Astrocyte (in vitro differentiated cells and primary cell): ENCODE measurements at regions not wholly inside any gene's neighbourhood (a gene's known extent, or its start where the extent isn't known, plus 50 kb on each side); places are given as distances from the start of the nearest gene placed in this dataset.

Source experiments
- DNase-seq: peaks from one replicate; pipeline ENCODE4 v3.0.0-alpha.2; 2010; ENCODE audit warnings: low read depth
- FAIRE-seq: peaks from 2 replicates; lab custom pipeline; 2011; peaks lifted over from hg19 to GRCh38; lab: Jason Lieb, UNC
- H2AFZ ChIP-seq: 2 replicates; pipeline ENCODE4 v1.6.0; 2012; ENCODE audit warnings: low read depth, low read length, inconsistent platforms
- H3K27ac ChIP-seq: 2 replicates; pipeline ENCODE4 v1.5.1; 2011; ENCODE audit warnings: low read depth, low read length, inconsistent platforms
- H3K27me3 ChIP-seq: 2 replicates; pipeline ENCODE4 v1.6.0; 2011; ENCODE audit warnings: low read length, inconsistent platforms; ENCODE audit not compliant: insufficient read depth
- H3K36me3 ChIP-seq: 2 replicates; pipeline ENCODE4 v1.5.1; 2011; ENCODE audit warnings: low read length, inconsistent platforms; ENCODE audit not compliant: insufficient read depth
- H3K4me1 ChIP-seq: 2 replicates; pipeline ENCODE4 v1.5.1; 2011; ENCODE audit warnings: low read length, inconsistent platforms; ENCODE audit not compliant: insufficient read depth
- H3K4me2 ChIP-seq: 2 replicates; pipeline ENCODE4 v1.6.0; 2012; ENCODE audit warnings: low read length, inconsistent platforms
- H3K4me3 ChIP-seq: 2 replicates; pipeline ENCODE4 v1.5.1; 2011; ENCODE audit warnings: low read depth, mild to moderate bottlenecking, low read length, inconsistent platforms; ENCODE audit not compliant: insufficient read depth
- H3K79me2 ChIP-seq: 2 replicates; pipeline ENCODE4 v1.6.0; 2012; ENCODE audit warnings: mild to moderate bottlenecking, low read length, inconsistent platforms; ENCODE audit not compliant: insufficient read depth
- H3K9ac ChIP-seq: 2 replicates; pipeline ENCODE4 v1.6.0; 2012; ENCODE audit warnings: mild to moderate bottlenecking, low read length, inconsistent platforms
- H3K9me3 ChIP-seq: 2 replicates; pipeline ENCODE4 v1.5.1; 2012; ENCODE audit warnings: low read depth, mild to moderate bottlenecking, low read length, inconsistent platforms; ENCODE audit not compliant: insufficient read depth
- H4K20me1 ChIP-seq: 2 replicates; pipeline ENCODE4 v1.6.0; 2012; ENCODE audit warnings: low read length, inconsistent platforms; ENCODE audit not compliant: insufficient read depth
- H3K27ac Mint-ChIP-seq: one replicate; pipeline ENCODE4 v1.8.0; 2021; ENCODE audit warnings: mild to moderate bottlenecking, mixed read lengths; ENCODE audit not compliant: unreplicated experiment
- H3K27me3 Mint-ChIP-seq: one replicate; pipeline ENCODE4 v1.8.0; 2021; ENCODE audit warnings: low read depth, mixed read lengths; ENCODE audit not compliant: unreplicated experiment
- H3K36me3 Mint-ChIP-seq: one replicate; pipeline ENCODE4 v1.8.0; 2021; ENCODE audit warnings: low read depth, mixed read lengths; ENCODE audit not compliant: unreplicated experiment
- H3K4me1 Mint-ChIP-seq: one replicate; pipeline ENCODE4 v1.8.0; 2021; ENCODE audit warnings: low read depth, mixed read lengths; ENCODE audit not compliant: unreplicated experiment
- H3K4me3 Mint-ChIP-seq: one replicate; pipeline ENCODE4 v1.8.0; 2021; ENCODE audit warnings: mild to moderate bottlenecking, moderate library complexity, mixed read lengths; ENCODE audit not compliant: unreplicated experiment
- H3K9me3 Mint-ChIP-seq: one replicate; pipeline ENCODE4 v1.8.0; 2021; ENCODE audit warnings: mild to moderate bottlenecking, mixed read lengths; ENCODE audit not compliant: unreplicated experiment
- EZH2 ChIP-seq: IDR thresholded peaks from 2 replicates; pipeline ENCODE4 v1.6.1; 2012; ENCODE audit warnings: mild to moderate bottlenecking, low read length, inconsistent platforms; ENCODE audit not compliant: insufficient read depth
- TF ChIP-seq, protein P1 (sequence below): IDR thresholded peaks from 2 replicates; pipeline ENCODE4 v1.5.1; 2011; ENCODE audit warnings: low read depth, mild to moderate bottlenecking, inconsistent platforms, low read length, moderate library complexity; ENCODE audit not compliant: insufficient read depth

DNA sequence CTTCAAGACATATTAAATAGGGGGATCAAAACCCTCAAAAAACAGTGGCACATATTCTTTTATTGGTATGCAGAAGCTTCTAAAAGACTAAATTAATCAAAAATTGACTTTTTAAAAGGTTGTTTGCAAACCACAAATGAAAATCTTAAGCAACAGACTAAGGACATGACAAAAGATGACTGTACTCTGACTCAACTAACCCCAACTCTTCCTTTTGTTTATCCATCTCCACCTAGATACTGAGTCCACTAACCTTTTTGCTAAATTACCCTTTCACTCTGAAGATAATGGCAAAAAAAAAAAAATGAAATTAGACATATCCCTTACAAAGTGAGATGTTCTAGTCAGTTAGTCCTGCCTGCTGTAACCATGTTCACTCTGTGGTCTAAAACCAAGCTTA, 91.6 kb upstream of the NLRP2B start:
- H3K4me3 Mint-ChIP-seq = no peak overlapping the region
- no peak overlapping the region for H3K9ac ChIP-seq
- no peaks in the 10 kb centered on the region for H3K27me3 Mint-ChIP-seq
- H3K4me1 ChIP-seq = no peaks in the 10 kb centered on the region
- DNase-seq = no peak
- H3K36me3 Mint-ChIP-seq = no peaks in the 10 kb centered on the region
- H3K9me3 ChIP-seq = no peaks in the 10 kb centered on the region
- H2AFZ ChIP-seq = no peak overlapping the region
- no peak for FAIRE-seq
- H3K4me3 ChIP-seq = no peak overlapping the region
- no peak overlapping the region for H3K27ac ChIP-seq
- TF ChIP-seq, protein P1, sequence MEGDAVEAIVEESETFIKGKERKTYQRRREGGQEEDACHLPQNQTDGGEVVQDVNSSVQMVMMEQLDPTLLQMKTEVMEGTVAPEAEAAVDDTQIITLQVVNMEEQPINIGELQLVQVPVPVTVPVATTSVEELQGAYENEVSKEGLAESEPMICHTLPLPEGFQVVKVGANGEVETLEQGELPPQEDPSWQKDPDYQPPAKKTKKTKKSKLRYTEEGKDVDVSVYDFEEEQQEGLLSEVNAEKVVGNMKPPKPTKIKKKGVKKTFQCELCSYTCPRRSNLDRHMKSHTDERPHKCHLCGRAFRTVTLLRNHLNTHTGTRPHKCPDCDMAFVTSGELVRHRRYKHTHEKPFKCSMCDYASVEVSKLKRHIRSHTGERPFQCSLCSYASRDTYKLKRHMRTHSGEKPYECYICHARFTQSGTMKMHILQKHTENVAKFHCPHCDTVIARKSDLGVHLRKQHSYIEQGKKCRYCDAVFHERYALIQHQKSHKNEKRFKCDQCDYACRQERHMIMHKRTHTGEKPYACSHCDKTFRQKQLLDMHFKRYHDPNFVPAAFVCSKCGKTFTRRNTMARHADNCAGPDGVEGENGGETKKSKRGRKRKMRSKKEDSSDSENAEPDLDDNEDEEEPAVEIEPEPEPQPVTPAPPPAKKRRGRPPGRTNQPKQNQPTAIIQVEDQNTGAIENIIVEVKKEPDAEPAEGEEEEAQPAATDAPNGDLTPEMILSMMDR = no peak
- no peak for TF ChIP-seq EZH2
- no peak overlapping the region for H3K27ac Mint-ChIP-seq
- H3K36me3 ChIP-seq = no peaks in the 10 kb centered on the region
- no peaks in the 10 kb centered on the region for H3K79me2 ChIP-seq
- H4K20me1 ChIP-seq = no peaks in the 10 kb centered on the region
- no peak overlapping the region for H3K4me2 ChIP-seq
- no peaks in the 10 kb centered on the region for H3K4me1 Mint-ChIP-seq
- H3K27me3 ChIP-seq = no peaks in the 10 kb centered on the region
- H3K9me3 Mint-ChIP-seq = no peaks in the 10 kb centered on the region

DNA sequence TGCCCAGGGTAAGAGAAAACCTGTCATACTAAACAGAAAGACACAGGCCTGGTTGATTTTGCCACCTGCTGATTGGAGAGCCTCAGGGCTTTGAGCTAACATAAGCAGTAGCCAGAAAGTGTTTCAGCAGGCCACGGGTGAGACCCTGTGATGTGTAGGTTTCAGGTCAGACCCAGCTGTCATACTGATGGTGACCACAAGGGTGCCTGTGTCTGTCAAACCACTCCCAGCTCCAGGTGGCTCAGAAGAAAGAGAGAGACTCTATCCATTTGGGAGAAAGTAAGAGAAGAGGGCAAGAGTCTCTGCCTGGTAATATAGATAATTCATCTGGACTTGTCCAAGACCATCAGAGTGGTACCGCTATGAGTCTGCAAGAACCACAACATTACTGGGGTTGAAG, 72.8 kb upstream of the NLRP2B start:
- no peak overlapping the region for H3K27ac Mint-ChIP-seq
- peaks cover 3% of the 10 kb centered on the region for H3K9me3 Mint-ChIP-seq
- H3K27ac ChIP-seq = no peak overlapping the region
- H3K36me3 ChIP-seq = no peaks in the 10 kb centered on the region
- H4K20me1 ChIP-seq = no peaks in the 10 kb centered on the region
- FAIRE-seq (no peak), DNase-seq (no peak)
- H3K9me3 ChIP-seq = no peaks in the 10 kb centered on the region
- no peak overlapping the region for H3K4me3 ChIP-seq
- no peaks in the 10 kb centered on the region for H3K27me3 ChIP-seq
- no peak overlapping the region for H3K9ac ChIP-seq
- H3K36me3 Mint-ChIP-seq = no peaks in the 10 kb centered on the region
- H3K4me2 ChIP-seq = no peak overlapping the region
- H3K4me1 Mint-ChIP-seq = no peaks in the 10 kb centered on the region
- TF ChIP-seq, protein P1 = no peak
- no peaks in the 10 kb centered on the region for H3K4me1 ChIP-seq
- H3K27me3 Mint-ChIP-seq = no peaks in the 10 kb centered on the region
- H2AFZ ChIP-seq = no peak overlapping the region
- no peak overlapping the region for H3K4me3 Mint-ChIP-seq
- H3K79me2 ChIP-seq = no peaks in the 10 kb centered on the region

DNA sequence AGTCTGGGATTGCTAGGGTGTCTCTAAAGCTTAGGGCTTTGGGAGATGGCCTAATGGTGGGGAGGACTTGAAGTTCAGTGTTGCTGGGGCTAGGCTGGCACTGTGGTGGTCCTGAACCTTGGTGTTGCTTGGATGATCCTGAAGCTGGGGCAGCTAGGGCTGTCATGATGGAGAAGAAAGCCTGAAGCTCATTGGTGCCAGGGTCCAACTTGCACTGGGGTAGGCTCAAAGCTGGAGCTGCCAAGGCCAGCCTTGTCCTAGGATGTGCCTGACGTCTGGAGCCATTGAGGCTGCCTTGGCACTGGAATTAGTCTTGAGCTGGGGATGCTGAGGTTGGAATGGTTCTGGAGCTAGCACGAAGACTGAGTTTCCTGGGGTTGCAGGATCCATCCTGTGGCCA, 61.0 kb upstream of the NLRP2B start:
- no peak overlapping the region for H2AFZ ChIP-seq
- no peak overlapping the region for H3K9ac ChIP-seq
- no peak for TF ChIP-seq EZH2
- TF ChIP-seq, protein P1 = no peak
- H3K4me1 ChIP-seq = no peaks in the 10 kb centered on the region
- H3K4me2 ChIP-seq = no peak overlapping the region
- no peak overlapping the region for H3K4me3 Mint-ChIP-seq
- H3K27ac Mint-ChIP-seq = no peak overlapping the region
- H3K79me2 ChIP-seq = no peaks in the 10 kb centered on the region
- DNase-seq = no peak
- H3K4me1 Mint-ChIP-seq = no peaks in the 10 kb centered on the region
- no peaks in the 10 kb centered on the region for H3K27me3 ChIP-seq
- H3K36me3 ChIP-seq = no peaks in the 10 kb centered on the region
- no peak overlapping the region for H3K27ac ChIP-seq
- H3K9me3 Mint-ChIP-seq = no peaks in the 10 kb centered on the region
- no peaks in the 10 kb centered on the region for H4K20me1 ChIP-seq
- no peaks in the 10 kb centered on the region for H3K9me3 ChIP-seq
- H3K36me3 Mint-ChIP-seq = no peaks in the 10 kb centered on the region
- no peaks in the 10 kb centered on the region for H3K27me3 Mint-ChIP-seq
- no peak overlapping the region for H3K4me3 ChIP-seq
- no peak for FAIRE-seq
